Choroid plexus epithelial cell (primary cell): ENCODE measurements at regions not wholly inside any gene's neighbourhood (a gene's known extent, or its start where the extent isn't known, plus 50 kb on each side); places are given as distances from the start of the nearest gene placed in this dataset.

Source experiments
- DNase-seq: peaks from one replicate; pipeline ENCODE4 v3.0.0-alpha.2; 2010; ENCODE audit warnings: low read depth
- H3K4me3 ChIP-seq: 2 replicates; pipeline ENCODE4 v1.5.1; 2011; ENCODE audit warnings: low read depth, mild to moderate bottlenecking, control low read depth, low read length, moderate library complexity
- TF ChIP-seq, protein P1 (sequence below): conservative IDR thresholded peaks from 2 replicates; pipeline ENCODE4 v1.5.1; 2011; ENCODE audit warnings: low read depth, mild to moderate bottlenecking, control low read depth, inconsistent platforms, low read length, moderate library complexity

DNA sequence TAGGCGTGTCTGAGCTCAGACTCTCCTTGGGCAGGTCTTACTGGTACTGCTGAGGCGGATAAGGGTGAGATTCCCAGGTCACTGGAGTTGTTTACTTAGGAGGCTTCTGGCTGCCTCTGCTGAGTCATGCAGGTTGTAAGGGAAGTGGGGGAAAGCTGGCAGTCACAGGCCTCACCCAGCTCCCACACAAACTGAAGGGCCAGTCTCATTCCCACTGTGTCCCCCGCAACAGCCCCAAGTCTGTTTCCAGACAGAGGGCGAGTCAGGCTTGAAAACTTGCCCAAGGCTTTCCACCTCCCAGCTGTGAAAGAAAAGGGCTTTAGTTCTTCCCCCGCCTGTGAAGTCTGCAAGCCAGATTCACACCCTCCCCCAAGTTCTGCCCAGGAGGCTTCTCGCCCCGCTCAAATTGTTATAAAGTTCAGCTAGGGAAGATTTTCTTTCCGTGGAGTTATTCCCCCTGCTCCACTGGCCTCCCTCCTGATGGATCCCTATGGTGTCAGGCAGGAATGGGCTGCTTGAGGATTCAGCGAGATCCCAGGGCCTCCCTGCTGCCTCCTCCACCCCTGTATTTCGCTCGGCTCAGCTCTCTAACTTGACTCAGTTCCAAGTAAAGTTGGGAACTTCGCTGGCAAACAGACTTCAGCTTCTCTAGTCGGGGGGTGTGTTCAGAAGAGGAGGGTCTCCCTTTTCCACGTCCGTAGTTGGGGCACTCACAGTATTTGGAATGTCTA is 248.6 kb downstream of the NR4A2 start:
- TF ChIP-seq, protein P1, sequence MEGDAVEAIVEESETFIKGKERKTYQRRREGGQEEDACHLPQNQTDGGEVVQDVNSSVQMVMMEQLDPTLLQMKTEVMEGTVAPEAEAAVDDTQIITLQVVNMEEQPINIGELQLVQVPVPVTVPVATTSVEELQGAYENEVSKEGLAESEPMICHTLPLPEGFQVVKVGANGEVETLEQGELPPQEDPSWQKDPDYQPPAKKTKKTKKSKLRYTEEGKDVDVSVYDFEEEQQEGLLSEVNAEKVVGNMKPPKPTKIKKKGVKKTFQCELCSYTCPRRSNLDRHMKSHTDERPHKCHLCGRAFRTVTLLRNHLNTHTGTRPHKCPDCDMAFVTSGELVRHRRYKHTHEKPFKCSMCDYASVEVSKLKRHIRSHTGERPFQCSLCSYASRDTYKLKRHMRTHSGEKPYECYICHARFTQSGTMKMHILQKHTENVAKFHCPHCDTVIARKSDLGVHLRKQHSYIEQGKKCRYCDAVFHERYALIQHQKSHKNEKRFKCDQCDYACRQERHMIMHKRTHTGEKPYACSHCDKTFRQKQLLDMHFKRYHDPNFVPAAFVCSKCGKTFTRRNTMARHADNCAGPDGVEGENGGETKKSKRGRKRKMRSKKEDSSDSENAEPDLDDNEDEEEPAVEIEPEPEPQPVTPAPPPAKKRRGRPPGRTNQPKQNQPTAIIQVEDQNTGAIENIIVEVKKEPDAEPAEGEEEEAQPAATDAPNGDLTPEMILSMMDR, result no peak
- no peak for DNase-seq
- H3K4me3 ChIP-seq, result no peak overlapping the region

DNA sequence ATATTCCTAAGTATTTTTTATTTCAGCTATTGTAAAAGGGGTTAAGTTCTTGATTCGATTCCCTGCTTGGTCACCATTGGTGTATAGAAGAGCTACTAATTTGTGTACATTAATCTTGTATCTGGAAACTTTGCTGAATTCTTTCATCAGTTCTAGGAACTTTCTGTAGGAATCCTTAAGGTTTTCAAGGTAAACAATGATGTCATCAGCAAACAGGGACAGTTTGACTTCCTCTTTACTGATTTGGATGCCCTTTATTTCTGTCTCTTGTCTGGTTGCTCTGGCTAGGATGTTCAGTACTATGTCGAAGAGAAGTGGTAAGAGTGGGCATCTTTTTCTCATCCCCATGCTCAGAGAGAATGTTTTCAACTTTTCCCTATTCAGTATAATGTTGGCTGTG is 252.7 kb downstream of the NR4A2 start:
- DNase-seq, result no peak
- no peak overlapping the region for H3K4me3 ChIP-seq
- TF ChIP-seq, protein P1, result no peak

DNA sequence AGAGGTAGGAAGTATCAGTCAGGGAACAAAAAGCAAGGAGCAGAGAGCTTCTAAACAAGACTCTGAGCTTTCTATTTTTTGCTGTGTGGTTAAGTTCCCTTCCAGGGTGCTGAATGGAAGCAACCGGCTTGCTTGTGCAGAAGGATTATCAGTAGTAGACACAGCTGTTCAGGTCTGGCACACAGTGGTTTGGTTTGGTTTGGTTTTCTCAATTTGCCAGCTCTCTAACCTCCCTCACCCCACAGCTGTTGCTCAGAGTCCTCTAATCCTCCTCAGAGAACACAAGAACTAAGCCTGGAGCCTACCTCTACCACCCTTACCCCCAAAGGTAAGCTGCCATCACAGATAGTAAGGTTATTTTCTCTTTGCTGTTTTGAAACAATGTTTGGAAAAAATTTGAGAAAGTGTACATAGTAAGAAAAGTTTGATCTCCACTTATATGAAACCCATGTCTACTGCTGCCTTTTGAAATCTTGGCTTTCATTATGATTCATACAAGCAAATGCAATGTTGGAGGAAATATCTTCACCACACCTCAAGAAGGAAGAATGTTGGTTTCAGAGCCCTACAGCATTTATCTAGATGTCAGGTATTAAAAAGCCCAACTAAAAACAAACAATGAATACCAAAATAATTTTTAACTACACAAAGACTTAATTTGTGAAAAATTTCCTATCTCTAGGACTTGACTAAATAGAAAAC is 255.3 kb downstream of the NR4A2 start:
- no peak overlapping the region for H3K4me3 ChIP-seq
- TF ChIP-seq, protein P1, result no peak
- DNase-seq, result no peak

DNA sequence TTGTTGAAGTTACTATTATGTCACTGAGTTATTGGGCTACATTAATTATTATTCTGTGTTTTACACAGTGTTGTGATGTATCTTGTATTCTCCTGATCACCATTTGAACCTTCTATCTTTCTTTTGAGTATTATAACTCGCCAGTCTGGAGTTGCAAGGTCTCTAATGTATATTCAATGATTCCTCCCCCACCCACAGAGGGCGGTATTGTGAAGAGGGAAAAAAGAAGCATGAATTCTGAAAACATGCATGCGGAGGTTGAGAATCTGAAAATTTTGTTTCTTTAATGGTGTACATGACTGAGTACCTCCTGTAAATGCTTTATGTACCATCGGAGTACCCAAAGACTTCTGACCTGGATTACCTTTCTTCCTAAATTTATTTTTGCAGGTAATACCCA is 266.6 kb downstream of the NR4A2 start:
- TF ChIP-seq, protein P1, result no peak
- no peak for DNase-seq
- no peak overlapping the region for H3K4me3 ChIP-seq

DNA sequence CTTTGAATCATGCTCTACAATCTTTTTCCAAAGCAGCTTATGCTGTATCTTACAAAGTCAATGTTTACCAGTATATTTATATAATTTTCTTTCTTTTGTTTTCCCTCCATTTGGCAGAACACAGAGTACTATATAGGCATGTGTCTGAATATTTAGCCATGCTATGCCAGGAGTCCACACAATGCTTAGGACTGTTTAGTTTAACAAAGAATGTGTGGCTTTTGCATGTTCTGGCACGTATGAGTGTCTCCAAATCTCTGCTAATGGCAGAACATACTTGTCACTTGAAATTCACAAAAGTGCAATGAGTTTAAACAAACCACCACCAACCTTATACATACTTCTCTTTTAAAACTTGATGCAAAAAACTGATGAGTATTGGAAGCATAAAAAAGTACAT is 268.0 kb downstream of the NR4A2 start:
- DNase-seq, result no peak
- H3K4me3 ChIP-seq, result no peak overlapping the region
- TF ChIP-seq, protein P1, result no peak

DNA sequence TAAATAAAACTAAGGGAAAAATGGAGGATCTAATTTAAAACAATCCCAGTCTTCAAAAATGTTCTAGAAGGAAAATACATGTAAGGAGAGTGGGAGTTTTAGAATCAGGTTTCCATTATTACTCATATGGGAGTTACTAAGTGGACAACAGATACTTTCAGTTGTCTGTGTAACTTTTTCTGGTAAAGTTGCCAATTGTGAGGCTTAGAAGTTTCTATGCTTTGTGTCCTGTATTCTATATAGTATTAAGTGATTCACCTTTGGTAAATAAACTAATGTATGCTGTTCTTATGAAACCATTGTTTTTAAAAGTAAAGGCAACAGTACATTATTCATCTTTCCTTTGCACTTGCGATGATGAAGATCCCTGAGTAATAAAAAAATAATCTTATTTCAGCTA is 274.9 kb downstream of the NR4A2 start:
- TF ChIP-seq, protein P1, result no peak
- DNase-seq, result no peak
- H3K4me3 ChIP-seq, result no peak overlapping the region

DNA sequence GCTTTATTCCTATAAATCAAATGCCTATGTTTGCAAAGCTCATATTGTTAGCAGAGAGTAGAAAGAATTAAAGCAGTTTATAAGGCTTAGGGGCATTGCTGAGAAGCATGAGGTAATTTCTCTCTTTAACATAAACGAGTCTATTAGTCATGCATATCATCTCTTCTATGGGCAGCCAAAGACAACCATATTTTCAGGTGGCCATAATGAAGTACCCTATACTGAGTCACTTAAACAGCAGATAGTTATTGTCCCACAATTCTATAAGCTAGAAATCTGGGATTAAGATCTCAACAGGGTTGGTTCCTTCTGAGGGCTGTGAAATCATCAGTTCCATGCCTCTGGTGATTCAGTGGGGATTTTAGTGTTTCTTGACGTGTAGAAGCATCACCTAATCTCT is 277.5 kb downstream of the NR4A2 start:
- TF ChIP-seq, protein P1, result no peak
- DNase-seq, result no peak
- no peak overlapping the region for H3K4me3 ChIP-seq
